HG02852 (cell line): ENCODE measurements at regions not wholly inside any gene's neighbourhood (a gene's known extent, or its start where the extent isn't known, plus 50 kb on each side); places are given as distances from the start of the nearest gene placed in this dataset.
A peak's percentile ranks its signal among the peaks of the same experiment; 100 is the strongest.

Experiments
- ATAC-seq: cut with Tn5 transposase; IDR thresholded peaks from one replicate; pipeline ENCODE4 v1.9.1; 2021; ENCODE audit warnings: mild to moderate bottlenecking, moderate library complexity; ENCODE audit not compliant: unreplicated experiment

- ATAC-seq, result no peak
These were observed 294.8 kb upstream of the C2CD4B start for GRCh38 chr15:62459875-62460274.

- no peak for ATAC-seq
These were observed 297.2 kb upstream of the C2CD4B start for GRCh38 chr15:62462268-62462667.

- no peak for ATAC-seq
These were observed 297.6 kb upstream of the C2CD4B start for GRCh38 chr15:62462721-62463120.

- ATAC-seq, result no peak
These were observed 299.6 kb upstream of the C2CD4B start for GRCh38 chr15:62464705-62465104.

- no peak for ATAC-seq
These were observed 300.1 kb upstream of the C2CD4B start for GRCh38 chr15:62465173-62465572.

GRCh38 chr15:62469478-62469873 lies 304.4 kb upstream of the C2CD4B start:
- ATAC-seq, result no peak

- ATAC-seq, result no peak
These were observed 305.0 kb upstream of the C2CD4B start for GRCh38 chr15:62469874-62470688.

- no peak for ATAC-seq
These were observed 307.7 kb upstream of the C2CD4B start for GRCh38 chr15:62472616-62473299.

- ATAC-seq, result no peak
These were observed 309.1 kb upstream of the C2CD4B start for GRCh38 chr15:62474021-62474770.

- no peak for ATAC-seq
These were observed 309.7 kb upstream of the C2CD4B start for GRCh38 chr15:62474771-62475124.

- no peak for ATAC-seq
These were observed 310.5 kb upstream of the C2CD4B start for GRCh38 chr15:62475591-62475990.

GRCh38 chr15:62476163-62476562 lies 311.1 kb upstream of the C2CD4B start:
- ATAC-seq, result no peak

- ATAC-seq, result no peak
These were observed 312.8 kb upstream of the C2CD4B start for GRCh38 chr15:62477929-62478328.

- peak; percentile 74 for ATAC-seq
These were observed 317.8 kb upstream of the C2CD4B start for GRCh38 chr15:62482785-62483429.

- no peak for ATAC-seq
These were observed 318.7 kb upstream of the C2CD4B start for GRCh38 chr15:62483814-62484213.

GRCh38 chr15:62485170-62485720 lies 320.2 kb upstream of the C2CD4B start:
- no peak for ATAC-seq

- no peak for ATAC-seq
These were observed 321.0 kb upstream of the C2CD4B start for GRCh38 chr15:62486041-62486440.

- no peak for ATAC-seq
These were observed 323.3 kb upstream of the C2CD4B start for GRCh38 chr15:62488387-62488786.

- no peak for ATAC-seq
These were observed 326.6 kb upstream of the C2CD4B start for GRCh38 chr15:62491642-62492041.

GRCh38 chr15:62492900-62493299 lies 327.8 kb upstream of the C2CD4B start:
- no peak for ATAC-seq

GRCh38 chr15:62494197-62494596 lies 329.1 kb upstream of the C2CD4B start:
- no peak for ATAC-seq
